Activated T-cell treated with anti-CD3 and anti-CD28 coated beads for 48 hours (primary cell): ENCODE measurements at regions not wholly inside any gene's neighbourhood (a gene's known extent, or its start where the extent isn't known, plus 50 kb on each side); places are given as distances from the start of the nearest gene placed in this dataset.

Experiments used
- DNase-seq: peaks from one replicate; pipeline ENCODE4 v3.0.0-alpha.2; 2020; ENCODE audit warnings: low read depth

GRCh38 chr2:71839826-71840225 lies 307.8 kb downstream of the CYP26B1 start:
- no peak for DNase-seq

DNA sequence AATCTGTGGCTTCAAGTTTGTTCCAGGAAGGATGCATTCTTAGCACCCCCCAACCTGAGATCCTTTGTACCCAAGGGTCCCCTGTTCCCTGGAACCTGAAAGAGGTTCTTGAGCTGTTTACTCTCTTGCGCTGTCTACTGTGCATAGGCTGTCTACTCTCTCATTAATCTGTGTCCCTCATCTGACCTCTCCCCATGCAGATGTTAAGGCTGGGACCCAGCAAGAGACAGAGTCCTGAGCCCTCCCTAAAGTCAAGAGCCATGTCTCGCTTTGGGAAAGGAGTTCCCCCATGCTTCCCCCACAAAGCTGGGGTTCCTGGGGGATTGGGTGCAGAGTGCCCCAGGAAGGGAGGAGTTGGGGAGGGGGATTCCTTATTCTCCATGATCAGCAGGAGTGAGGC lies 312.9 kb downstream of the CYP26B1 start:
- no peak for DNase-seq

DNA sequence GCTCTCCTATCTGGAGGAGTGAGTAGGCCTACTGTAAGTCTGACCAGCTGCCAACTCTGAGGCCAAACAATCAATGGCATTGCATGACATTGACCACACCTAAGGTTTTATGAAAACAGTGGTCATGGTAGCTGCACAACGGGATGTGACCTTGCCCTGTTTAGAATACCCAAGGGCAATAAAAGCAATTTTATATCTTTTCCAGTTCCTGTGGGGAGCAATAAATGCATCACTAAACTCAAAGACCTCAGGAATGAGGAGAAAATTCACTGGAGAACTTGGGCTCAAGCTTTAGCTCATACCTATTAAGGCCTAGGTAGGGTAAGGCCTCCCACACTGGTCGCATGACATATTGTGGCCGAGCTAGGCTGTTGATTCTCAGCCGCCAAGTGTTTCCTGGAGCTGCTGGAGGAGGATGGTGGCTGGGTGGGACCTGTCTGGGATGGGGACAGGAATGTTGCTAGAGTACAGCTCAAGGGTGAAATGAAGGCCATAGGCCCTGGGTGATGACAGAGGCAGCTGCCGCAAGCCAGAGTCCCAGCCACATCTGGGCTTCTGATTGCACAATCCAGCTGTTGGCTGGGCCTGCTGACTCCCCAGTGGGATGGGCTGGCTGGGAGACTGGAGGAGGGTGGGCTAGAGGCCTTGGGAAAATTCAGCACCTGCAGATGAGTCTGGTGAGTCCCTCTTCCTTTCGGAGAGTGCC lies 313.7 kb downstream of the CYP26B1 start:
- no peak for DNase-seq

DNA sequence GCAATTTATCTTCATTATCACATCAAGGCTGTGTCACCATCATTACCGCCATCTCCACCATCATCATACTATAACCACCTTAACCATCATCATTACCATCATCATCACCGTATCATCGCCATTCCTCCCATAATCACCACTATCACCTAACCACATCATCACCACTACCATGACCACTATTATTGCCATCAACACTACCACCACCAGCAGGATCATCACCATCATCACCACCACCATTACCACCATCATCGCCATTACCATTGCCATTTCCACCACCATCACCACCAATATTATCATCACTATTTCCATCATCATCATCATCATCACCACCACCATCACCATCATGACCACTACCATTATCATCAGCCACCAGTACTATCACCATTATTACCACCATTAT lies 314.4 kb downstream of the CYP26B1 start:
- no peak for DNase-seq

DNA sequence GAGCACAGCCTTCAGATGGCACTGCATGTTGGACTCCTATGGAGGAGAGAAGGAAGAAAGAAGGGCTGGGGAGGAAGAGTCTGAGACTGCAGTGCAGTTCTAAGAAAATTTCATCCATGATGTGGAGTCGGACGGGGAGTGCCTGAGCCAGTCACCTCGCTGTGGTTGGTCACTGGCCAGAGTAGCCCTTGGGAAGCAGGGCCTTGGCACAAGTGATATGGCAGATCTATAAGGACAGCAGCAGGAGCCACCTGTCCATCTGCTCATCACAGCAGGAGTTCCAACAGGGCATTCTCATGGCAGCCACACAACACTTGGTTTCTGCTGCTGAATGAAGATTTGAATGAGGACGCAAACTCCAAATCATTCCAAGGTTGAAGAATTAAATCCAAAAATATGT lies 314.8 kb downstream of the CYP26B1 start:
- no peak for DNase-seq

GRCh38 chr2:71832388-71832787 lies 315.3 kb downstream of the CYP26B1 start:
- DNase-seq: no peak

DNA sequence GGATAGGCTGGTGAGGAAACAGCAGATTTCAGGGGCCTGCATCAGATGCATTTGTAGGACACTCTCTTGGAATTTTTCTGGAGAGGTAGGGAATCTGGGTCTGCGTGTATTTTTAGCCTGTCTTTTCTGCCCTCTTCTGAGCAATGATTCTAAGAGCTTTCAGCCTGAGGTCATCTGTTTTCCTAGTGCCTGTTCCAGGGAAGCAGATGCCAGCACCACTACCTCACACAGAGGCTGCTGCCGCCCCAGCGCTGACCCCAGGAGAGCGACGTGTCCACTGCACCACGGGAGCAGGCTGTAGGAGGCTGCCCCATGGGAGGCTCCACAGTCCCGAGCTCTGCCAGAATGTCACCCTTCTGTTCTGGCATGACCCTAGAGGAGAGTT lies 316.5 kb downstream of the CYP26B1 start:
- DNase-seq: no peak

- DNase-seq: no peak
These were observed 317.0 kb downstream of the CYP26B1 start for GRCh38 chr2:71830497-71831192.

DNA sequence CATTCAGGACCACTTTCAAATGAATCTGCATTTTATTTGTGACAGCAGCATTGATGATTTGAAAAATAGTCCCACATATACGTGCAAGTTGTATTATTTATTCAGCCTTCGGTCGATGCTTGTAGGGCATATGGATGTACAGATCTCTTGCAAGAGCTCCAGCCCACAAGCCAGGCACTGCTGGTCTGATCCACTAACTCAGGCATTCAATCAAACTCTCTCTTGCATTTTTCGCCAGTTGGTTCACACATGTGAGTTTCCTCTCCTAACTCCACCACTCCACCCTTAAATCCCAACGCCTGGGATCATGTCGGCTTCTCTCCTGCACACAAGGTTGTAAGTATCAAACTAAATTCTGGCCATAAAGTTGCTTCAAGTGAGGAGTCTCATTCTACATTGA lies 318.7 kb downstream of the CYP26B1 start:
- DNase-seq: no peak

- DNase-seq: no peak
These were observed 319.7 kb downstream of the CYP26B1 start for GRCh38 chr2:71827973-71828372.

DNA sequence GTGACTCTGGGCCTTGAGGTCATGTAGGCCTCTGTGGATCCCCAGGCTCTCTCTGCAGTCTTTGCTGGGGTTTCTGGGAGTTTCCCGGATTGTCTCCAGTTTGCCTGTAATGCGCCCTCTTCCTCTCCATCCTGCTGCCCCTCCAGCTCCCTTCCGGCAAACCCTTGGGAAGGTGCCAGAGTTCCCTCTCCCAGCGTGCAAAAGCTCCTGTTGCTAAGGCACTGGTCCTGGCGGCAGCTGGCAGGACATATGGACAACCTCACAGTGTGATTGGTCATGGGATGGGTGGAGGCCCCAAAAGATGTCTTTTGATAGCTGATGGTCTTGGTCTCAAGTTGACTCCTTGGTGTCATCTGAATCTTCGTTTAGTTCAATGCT lies 320.1 kb downstream of the CYP26B1 start:
- no peak for DNase-seq

DNA sequence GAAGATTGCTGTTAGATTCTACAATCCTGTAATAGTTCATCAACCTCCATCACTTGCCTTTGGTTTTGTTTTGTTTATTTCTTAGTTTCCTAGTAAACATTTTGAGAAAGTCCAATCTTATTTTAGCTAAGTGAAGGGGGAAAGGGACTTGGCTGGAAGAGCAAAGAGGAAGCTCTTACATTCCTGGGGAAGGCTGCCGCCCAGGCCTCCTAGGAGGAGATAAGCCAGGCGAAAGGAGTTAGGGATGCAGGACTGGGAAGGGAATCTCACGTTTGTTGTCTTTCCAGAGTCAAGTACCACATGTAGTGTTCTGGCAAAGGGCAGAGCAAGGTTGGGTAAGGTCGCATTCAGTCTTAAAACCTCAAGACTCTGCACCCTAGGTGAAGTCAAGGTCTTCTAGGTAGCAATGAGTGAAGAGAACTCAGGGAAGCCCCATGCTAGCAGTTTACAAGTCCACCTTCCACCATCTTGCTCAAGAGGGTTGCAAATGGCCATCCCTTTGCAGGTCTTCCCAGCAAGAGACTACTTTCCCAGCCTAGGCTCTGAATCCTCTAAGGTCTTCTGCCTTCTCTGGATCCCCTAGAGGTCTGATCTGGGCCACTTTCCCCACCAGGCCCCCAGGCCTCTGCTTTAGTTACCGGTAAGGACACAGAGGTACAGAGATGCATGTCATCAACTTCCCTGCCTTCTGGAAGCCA lies 320.7 kb downstream of the CYP26B1 start:
- DNase-seq: no peak

- DNase-seq: no peak
These were observed 321.4 kb downstream of the CYP26B1 start for GRCh38 chr2:71826299-71826698.

DNA sequence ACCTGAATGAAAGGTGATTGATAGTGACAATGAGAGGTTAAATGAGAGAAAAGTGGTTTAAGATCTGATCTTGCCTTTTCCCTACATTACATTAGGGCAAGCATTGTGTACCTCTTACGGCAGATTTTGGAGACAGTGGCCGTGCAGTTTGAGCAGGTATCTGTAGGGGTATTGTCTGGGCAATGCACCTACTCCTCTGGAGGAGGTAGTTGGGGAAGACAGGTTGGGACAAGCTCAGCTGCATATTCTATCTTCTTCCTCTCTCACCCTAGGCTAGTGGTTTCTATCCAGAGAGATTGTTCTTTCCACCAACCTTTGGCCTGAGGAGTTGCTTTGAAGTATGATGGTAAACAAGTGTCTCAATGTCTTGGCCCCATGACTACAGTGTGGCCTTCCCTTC lies 323.2 kb downstream of the CYP26B1 start:
- no peak for DNase-seq

DNA sequence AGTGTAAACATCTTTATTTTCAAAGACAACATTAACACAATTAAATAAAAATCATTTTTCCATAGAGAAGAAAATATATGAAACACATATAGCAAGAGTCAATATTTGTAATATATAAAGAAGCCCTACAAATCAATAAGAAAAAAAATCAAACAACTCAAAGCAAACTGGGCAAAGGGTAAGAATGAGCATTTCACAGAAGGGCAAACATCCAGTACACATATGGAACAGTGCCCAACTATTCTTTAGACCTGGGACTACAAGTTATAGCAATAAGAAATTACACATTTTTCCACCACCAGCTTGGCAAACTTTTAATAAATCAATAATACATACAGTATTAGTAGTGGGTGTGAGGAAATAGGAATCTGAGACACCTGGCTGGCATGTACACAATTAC lies 324.1 kb downstream of the CYP26B1 start:
- DNase-seq: no peak

- no peak for DNase-seq
These were observed 325.2 kb downstream of the CYP26B1 start for GRCh38 chr2:71822463-71822862.

DNA sequence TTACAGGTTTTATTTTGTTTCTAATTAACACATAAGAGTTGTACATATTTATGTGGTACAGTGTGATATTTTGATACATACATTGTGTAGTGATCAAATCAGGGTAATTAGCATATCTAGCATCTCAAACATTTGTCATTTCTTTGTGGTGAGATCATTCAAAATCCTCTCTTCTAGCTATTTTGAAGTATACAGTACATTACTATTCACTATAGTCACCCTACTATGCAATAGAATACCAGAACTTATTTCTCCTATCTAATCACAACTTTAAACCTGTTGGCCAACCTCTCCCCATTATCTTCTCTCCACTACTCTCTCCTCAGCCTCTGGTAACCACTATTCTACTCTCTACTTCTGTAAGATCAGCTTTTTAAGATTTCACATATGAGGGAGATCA lies 325.8 kb downstream of the CYP26B1 start:
- DNase-seq: no peak

GRCh38 chr2:71816815-71817214 lies 330.8 kb downstream of the CYP26B1 start:
- DNase-seq: no peak

- DNase-seq: no peak
These were observed 331.8 kb downstream of the CYP26B1 start for GRCh38 chr2:71815701-71816474.

GRCh38 chr2:71814885-71815284 lies 332.8 kb downstream of the CYP26B1 start:
- DNase-seq: no peak

DNA sequence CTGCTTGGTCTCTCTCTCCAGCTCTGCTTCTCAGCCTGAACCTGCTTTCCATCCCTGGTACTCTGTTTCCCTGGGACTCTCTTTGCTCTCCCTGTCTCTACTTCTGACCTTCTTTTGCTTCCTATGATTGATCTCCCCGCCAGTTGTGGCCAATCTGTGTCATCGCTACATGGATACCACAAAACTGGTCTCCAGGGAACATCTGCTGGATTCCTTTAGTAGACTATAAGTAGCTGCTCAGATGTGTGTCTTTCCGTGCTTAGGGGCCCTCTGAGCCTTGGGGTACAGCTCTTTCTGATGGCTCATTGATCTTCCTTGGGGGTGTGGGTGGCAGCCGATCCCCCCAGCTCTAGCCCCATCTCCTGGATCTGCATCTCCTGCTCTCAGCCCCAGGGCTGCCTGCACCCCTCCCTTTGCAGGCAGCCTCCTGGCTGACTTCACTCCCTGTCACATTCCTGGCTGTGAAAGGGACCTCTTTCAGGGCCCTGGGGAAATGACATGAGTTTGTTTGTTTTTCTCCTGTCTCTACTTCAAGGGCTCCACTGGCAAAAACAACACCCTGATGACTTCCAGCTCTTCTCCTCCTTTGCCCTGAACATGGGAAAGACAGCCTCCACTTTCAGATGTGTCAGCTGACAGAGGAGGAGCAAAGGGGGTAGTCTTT lies 333.7 kb downstream of the CYP26B1 start:
- DNase-seq: no peak

DNA sequence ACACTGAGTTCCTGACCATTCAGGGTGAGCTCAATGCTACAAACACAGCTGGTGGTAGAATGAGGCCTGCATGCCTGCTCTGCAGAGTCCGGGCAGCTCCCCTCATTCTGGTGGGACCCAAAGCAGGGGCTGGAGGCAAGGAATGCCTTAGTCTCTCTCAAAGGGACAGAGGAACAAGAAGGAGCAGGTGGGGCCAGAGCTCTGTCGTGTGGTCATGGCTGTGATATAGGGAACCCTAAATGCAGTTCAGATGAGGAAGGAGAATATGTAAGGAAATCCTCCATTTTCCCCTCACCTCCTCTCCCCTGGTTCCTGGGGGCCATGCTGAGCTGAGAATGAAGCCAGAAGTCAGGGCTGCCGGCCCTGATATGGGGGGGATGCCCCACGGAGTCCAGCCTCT lies 334.3 kb downstream of the CYP26B1 start:
- no peak for DNase-seq
